HG03039 (cell line): ENCODE measurements at regions not wholly inside any gene's neighbourhood (a gene's known extent, or its start where the extent isn't known, plus 50 kb on each side); places are given as distances from the start of the nearest gene placed in this dataset.

Experiments used
- ATAC-seq: cut with Tn5 transposase; IDR thresholded peaks from one replicate; pipeline ENCODE4 v1.9.1; 2021; ENCODE audit warnings: mild to moderate bottlenecking, moderate library complexity; ENCODE audit not compliant: unreplicated experiment

- no peak for ATAC-seq
These were observed 181.6 kb upstream of the GPR12 start for GRCh38 chr13:26942184-26942583.

- no peak for ATAC-seq
These were observed 181.0 kb upstream of the GPR12 start for GRCh38 chr13:26941345-26942174.

- no peak for ATAC-seq
These were observed 173.5 kb upstream of the GPR12 start for GRCh38 chr13:26934096-26934495.

GRCh38 chr13:26932465-26932864, 171.9 kb upstream of the GPR12 start:
- no peak for ATAC-seq

- ATAC-seq: no peak
These were observed 169.6 kb upstream of the GPR12 start for GRCh38 chr13:26929971-26930730.

GRCh38 chr13:26927511-26927910, 166.9 kb upstream of the GPR12 start:
- ATAC-seq: no peak

GRCh38 chr13:26926371-26926770, 165.8 kb upstream of the GPR12 start:
- ATAC-seq: no peak

- ATAC-seq: no peak
These were observed 163.4 kb upstream of the GPR12 start for GRCh38 chr13:26923824-26924605.

GRCh38 chr13:26921918-26922317, 161.3 kb upstream of the GPR12 start:
- ATAC-seq: no peak

- ATAC-seq: no peak
These were observed 160.2 kb upstream of the GPR12 start for GRCh38 chr13:26920614-26921355.

GRCh38 chr13:26919732-26920131, 159.1 kb upstream of the GPR12 start:
- no peak for ATAC-seq

GRCh38 chr13:26919311-26919710, 158.7 kb upstream of the GPR12 start:
- ATAC-seq: no peak

GRCh38 chr13:26914624-26915023, 154.0 kb upstream of the GPR12 start:
- no peak for ATAC-seq

GRCh38 chr13:26914148-26914547, 153.6 kb upstream of the GPR12 start:
- no peak for ATAC-seq

- ATAC-seq: no peak
These were observed 150.3 kb upstream of the GPR12 start for GRCh38 chr13:26910754-26911465.

GRCh38 chr13:26909477-26909876, 148.9 kb upstream of the GPR12 start:
- no peak for ATAC-seq

GRCh38 chr13:26908126-26908525, 147.5 kb upstream of the GPR12 start:
- no peak for ATAC-seq

GRCh38 chr13:26899202-26899601, 138.6 kb upstream of the GPR12 start:
- ATAC-seq: no peak

- no peak for ATAC-seq
These were observed 137.3 kb upstream of the GPR12 start for GRCh38 chr13:26897706-26898550.
